ENCODE measurements at regions not wholly inside any gene's neighbourhood (a gene's known extent, or its start where the extent isn't known, plus 50 kb on each side); places are given as distances from the start of the nearest gene placed in this dataset.

DNA sequence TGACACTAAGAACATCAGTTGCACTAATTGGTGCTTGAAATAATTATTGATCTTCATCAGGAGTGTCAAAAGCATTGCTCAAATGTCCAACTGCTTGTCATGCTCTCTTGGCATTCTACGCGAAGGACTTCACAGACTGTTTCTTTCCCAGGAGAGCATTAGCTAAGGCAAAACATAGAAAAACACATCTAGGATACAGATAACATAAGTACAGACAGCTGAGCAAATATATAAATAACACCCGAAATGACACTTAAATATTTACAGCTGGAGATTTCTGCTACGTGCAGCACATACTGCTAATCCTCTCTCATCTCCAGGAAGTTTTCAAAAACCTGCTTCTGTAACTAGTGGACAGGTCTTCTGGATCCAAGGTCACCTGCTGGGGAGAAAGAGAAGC, 120.0 kb upstream of the PRMT8 start:
- peak; percentile 81 for DNase-seq

- no peak for DNase-seq
These were observed 115.7 kb upstream of the PRMT8 start for GRCh38 chr12:3375326-3375725.

DNA sequence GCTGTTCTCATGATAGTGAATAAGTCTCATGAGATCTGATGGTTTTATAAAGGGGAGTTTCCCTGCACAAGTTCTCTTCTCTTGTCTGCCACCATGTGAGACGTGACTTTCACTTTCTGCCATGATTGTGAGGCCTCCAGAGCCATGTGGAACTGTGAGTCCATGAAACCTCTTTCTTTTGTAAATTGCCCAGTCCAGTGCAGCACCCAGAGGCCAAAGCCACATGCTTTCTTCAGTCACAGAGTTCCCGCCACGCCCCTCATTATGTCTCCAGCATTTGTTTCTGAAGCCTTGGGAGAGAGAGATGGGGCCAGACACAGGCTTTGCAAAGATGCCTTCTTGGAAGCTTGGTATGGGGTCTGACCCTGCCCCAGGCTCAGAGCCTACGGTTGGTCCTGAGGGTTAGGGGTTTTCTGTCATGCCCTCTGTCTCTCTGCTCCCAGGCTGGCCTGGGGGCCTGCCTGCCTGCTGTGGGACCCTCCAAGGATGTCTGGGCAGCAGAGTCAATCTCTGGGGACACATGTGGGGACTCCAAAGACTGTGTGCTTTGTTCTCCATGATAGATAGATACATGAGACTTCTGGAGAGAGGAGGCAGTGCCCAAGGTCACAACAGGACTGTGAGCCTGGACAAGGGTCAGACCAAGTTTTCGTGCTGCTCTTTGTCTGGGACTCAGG, 114.1 kb upstream of the PRMT8 start:
- peak; percentile 18 for DNase-seq

GRCh38 chr12:3378655-3379054, 112.3 kb upstream of the PRMT8 start:
- DNase-seq = no peak

DNA sequence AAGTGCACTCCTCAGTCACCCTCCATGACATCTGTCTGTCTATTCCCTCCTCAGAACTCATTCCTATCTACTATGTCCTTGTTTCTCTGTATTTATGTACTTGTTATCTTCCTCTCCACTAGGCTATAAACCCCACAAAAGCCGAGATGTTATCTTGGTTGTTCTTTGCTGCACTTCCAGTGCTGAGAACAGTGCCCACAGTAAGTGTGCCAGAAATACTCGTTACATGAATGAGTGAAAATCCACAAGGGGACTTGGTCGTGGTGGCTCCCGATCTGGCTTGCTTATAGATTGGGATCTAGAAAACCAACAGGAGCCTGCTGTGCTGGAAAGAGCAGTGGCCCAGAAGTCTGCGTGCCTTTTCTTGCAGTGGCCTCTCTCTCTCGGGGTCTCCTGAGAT, 111.9 kb upstream of the PRMT8 start:
- no peak for DNase-seq

- no peak for DNase-seq
These were observed 110.6 kb upstream of the PRMT8 start for GRCh38 chr12:3380200-3381043.

GRCh38 chr12:3381059-3382047, 109.7 kb upstream of the PRMT8 start:
- DNase-seq = no peak

- peak; percentile 64 for DNase-seq
These were observed 101.0 kb upstream of the PRMT8 start for GRCh38 chr12:3389986-3390385.

- peak; percentile 21 for DNase-seq
These were observed 93.4 kb upstream of the PRMT8 start for GRCh38 chr12:3397596-3397995.

- DNase-seq = no peak
These were observed 92.7 kb upstream of the PRMT8 start for GRCh38 chr12:3398196-3398789.

- DNase-seq = no peak
These were observed 85.2 kb upstream of the PRMT8 start for GRCh38 chr12:3405821-3406220.

DNA sequence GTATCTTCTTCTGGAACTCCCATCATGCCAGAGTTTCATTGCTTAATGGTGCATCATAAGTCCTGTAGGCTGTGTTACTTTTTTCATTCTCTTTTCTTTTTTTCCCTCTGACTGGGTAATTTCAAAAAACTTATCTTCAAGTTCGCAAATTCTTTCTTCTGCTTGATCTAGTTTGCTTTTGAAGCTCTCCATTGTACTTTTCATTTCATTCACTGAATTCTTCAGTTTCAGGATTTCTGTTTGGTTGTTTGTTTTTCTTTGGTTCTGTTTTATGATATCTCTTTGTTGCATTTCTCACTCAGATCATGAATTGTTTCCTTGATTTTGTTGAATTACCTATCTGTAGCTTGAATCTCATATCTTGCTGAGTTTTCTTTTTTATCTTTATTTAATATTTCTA, 83.3 kb upstream of the PRMT8 start:
- no peak for DNase-seq

GRCh38 chr12:3409662-3410061, 81.3 kb upstream of the PRMT8 start:
- DNase-seq = no peak

DNA sequence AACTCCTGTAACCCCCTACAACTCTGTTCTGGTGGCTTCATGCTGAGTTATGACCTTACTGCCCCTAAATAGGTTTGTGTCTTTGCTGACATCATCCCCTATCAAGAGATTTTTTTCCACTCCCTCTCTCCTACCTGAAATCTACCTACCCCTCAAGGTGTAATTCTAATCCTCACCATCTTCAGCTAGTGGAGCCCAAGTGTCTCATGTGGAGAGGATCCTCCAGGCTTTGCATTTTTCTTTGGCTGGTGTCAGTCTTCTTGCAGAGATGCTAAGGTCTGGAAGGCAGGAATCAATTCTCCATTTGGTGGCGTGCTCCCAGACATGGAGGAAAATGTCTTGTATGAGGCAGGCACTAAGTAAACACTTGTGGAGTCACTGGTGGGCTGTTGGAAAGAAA, 74.8 kb upstream of the PRMT8 start:
- DNase-seq = no peak

- no peak for DNase-seq
These were observed 74.3 kb upstream of the PRMT8 start for GRCh38 chr12:3416670-3417069.

DNA sequence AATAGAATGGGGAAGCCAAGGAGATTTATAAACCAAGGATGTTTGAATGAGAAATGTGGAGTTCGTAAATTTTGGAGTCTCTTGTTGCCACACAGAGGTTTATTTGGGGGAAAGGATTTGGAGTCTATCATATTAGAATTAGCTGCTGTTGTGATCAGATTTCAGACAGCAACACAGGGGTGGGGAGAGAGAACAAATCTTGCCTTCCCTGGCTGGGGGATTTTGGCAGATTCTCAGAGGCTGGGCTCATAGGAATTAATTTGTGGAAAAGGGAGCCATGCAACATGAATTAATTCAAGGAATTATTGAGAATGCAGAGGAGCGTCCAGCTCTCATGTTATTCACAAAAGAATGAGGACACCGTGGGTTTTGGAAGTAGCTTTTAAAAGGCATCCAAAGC, 73.9 kb upstream of the PRMT8 start:
- no peak for DNase-seq

- DNase-seq = no peak
These were observed 73.0 kb upstream of the PRMT8 start for GRCh38 chr12:3417937-3418462.

DNA sequence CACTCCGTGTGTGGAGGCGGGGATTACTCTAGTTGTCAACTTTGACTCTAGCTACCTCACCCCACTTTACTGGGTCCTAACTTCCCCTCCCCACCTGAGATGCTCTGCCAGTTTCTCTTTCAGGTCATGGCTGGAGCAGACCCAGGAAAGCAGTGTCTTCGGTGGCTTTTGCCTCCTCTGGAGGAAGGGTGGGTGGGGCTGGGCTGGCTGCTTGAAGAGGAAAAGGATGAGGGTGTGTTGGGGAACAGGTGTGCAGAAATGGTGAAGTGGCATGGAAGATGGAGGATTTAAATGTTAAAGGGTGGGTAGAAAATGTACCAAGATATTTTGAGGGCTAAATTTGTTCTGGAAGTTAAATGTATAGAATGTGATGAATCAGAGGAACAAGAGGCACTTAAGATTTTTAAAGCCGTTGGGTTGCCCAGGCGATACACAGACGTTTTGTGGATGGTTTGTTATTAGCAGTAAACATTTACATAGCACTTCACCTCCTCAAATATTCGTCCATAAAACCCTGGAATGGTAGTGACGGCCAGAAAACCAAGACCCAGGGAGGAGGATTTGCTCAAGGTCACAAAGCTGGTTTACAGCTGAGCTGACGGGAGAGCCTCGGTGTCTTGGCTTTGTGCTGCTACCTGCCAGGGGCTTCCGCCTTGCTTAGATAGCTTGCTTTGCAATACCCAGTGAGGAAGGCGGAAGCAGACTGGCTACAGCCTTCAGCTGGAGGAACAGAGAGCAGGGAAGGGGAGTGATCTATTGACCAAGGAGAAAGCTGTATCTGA, 72.2 kb upstream of the PRMT8 start:
- DNase-seq = no peak

GRCh38 chr12:3419558-3419957, 71.4 kb upstream of the PRMT8 start:
- DNase-seq = peak; percentile 26

DNA sequence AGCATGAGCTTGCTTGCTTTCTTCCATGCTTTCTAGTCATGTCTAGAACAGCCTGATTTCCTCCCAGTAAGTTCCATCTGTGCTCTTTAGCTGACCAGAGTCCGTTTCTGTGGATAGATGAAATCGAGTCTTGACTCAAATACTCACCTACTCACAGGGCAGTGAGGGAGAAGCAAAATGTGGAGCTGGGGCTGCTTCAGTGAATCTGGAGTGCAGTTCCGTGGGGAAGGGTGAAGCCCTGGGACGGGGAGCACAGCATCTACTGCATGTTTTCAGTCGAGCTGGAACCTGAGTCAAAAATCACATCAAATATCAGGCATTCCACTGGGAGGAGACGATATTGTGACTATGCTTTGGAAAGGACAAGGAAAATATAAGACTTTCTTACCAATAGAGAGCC, 70.3 kb upstream of the PRMT8 start:
- DNase-seq = peak; percentile 10

- DNase-seq = peak; percentile 73
These were observed 69.6 kb upstream of the PRMT8 start for GRCh38 chr12:3421191-3421978.
